HCT116 (cell line): ENCODE measurements at regions not wholly inside any gene's neighbourhood (a gene's known extent, or its start where the extent isn't known, plus 50 kb on each side); places are given as distances from the start of the nearest gene placed in this dataset.

ENCODE experiments used
- ATAC-seq: fragments of 200-7000 bp; cut with Tn5 transposase; 2 replicates; pipeline ENCODE4 v1.9.1; 2020; ENCODE audit warnings: mild to moderate bottlenecking, moderate library complexity
- BruUV-seq: library from RNA; stranded (reverse); fragments of 400-500 nt; replicated peaks from 2 replicates; lab custom pipeline; 2021; lab: Mats Ljungman, UMichigan
- CTCF ChIA-PET: fragments of 300-600 bp; sonication (Branson Sonifier 250); formaldehyde crosslinking; loops from one replicate; lab custom pipeline; 2021; ENCODE audit warnings: antibody characterized with exemption; lab: Charles Lee
- POLR2A ChIA-PET: fragments of 300-600, 350-600 bp; sonication (Branson Sonifier 250); formaldehyde crosslinking; loops from one replicate; lab custom pipeline; 2021; ENCODE audit warnings: antibody characterized with exemption; lab: Charles Lee
- RAD21 ChIA-PET, 2 experiments: fragments of 300-600 bp; sonication (Branson Sonifier 250); formaldehyde crosslinking; loops; one replicate each; lab custom pipeline; 2023; ENCODE audit warnings: low total read pairs in 2 of 2; ENCODE audit not compliant: uncharacterized antibody in 2 of 2, unreplicated experiment in 2 of 2, low non-redundant PET in 1 of 2; lab: Charles Lee
- DNase-seq: peaks from one replicate; pipeline ENCODE4 v3.0.0-alpha.2; 2010; ENCODE audit warnings: low read depth, low spot score
- H2AFZ ChIP-seq: fragments of 200-600 bp; shearing (Covaris generic), sonication (generic); 2 replicates; pipeline ENCODE4 v1.6.1; 2017; ENCODE audit warnings: low read depth, mixed run types, mixed read lengths, antibody characterized with exemption, low read length; ENCODE audit not compliant: poor library complexity, severe bottlenecking
- H3K27ac ChIP-seq: 2 replicates; pipeline ENCODE4 v1.5.1; 2012; ENCODE audit warnings: low read depth, low read length
- H3K27me3 ChIP-seq: fragments of 200-600 bp; sonication (generic); 2 replicates; pipeline ENCODE4 v1.6.1; 2016; ENCODE audit warnings: mixed run types, low read length, mixed read lengths; ENCODE audit not compliant: insufficient read depth
- H3K36me3 ChIP-seq, 2 experiments: fragments of 200-500 bp in 1 of 2; fragments of 200-600 bp in 1 of 2; sonication (Bioruptor generic) in 1 of 2; sonication (generic) in 1 of 2; 2 replicates each; pipeline versions ENCODE4 v1.5.1 to v1.6.1; 2014 to 2016; ENCODE audit warnings: low read length in 2 of 2, inconsistent platforms in 1 of 2, mixed read lengths in 1 of 2, mixed run types in 1 of 2; ENCODE audit not compliant: insufficient read depth in 2 of 2, control insufficient read depth in 1 of 2
- H3K4me1 ChIP-seq, 2 experiments: fragments of 200-600 bp in 1 of 2; sonication (generic) in 1 of 2; 2 replicates each; pipeline versions ENCODE4 v1.5.1 to v1.6.1; 2012 to 2017; ENCODE audit warnings: low read length in 2 of 2, inconsistent platforms in 1 of 2, mild to moderate bottlenecking in 1 of 2, mixed read lengths in 1 of 2, mixed run types in 1 of 2, moderate library complexity in 1 of 2; ENCODE audit not compliant: insufficient read depth in 2 of 2, control insufficient read depth in 1 of 2
- H3K4me2 ChIP-seq: fragments of 200-600 bp; sonication (generic); 2 replicates; pipeline ENCODE4 v1.6.1; 2017; ENCODE audit warnings: mixed run types, low read length, mixed read lengths
- H3K4me3 ChIP-seq, 2 experiments: fragments of 200-600 bp in 1 of 2; sonication (generic) in 1 of 2; replicated peaks in 1 of 2; 2 replicates each; pipeline ENCODE4 v1.5.1; 2011 to 2016; ENCODE audit warnings: low read length in 2 of 2, control low read depth in 1 of 2, low read depth in 1 of 2, mild to moderate bottlenecking in 1 of 2, mixed read lengths in 1 of 2, mixed run types in 1 of 2
- H3K79me2 ChIP-seq: fragments of 200-600 bp; sonication (generic); 2 replicates; pipeline ENCODE4 v1.6.1; 2017; ENCODE audit warnings: mild to moderate bottlenecking, mixed run types, low read length, moderate library complexity, mixed read lengths; ENCODE audit not compliant: insufficient read depth
- H3K9ac ChIP-seq: fragments of 200-600 bp; sonication (generic); 2 replicates; pipeline ENCODE4 v1.6.1; 2016; ENCODE audit warnings: low read length, mixed read lengths
- H3K9me2 ChIP-seq: fragments of 200-600 bp; sonication (generic), shearing (Covaris generic); 2 replicates; pipeline ENCODE4 v1.6.1; 2017; ENCODE audit warnings: mixed run types, mild to moderate bottlenecking, moderate library complexity; ENCODE audit not compliant: insufficient read depth
- H3K9me3 ChIP-seq, 2 experiments: fragments of 200-500 bp in 1 of 2; fragments of 200-600 bp in 1 of 2; sonication (Bioruptor generic) in 1 of 2; sonication (generic) in 1 of 2; 2 replicates each; pipeline ENCODE4 v1.6.1; 2014 to 2017; ENCODE audit warnings: low read length in 2 of 2, mixed read lengths in 2 of 2, inconsistent platforms in 1 of 2, low read depth in 1 of 2, mild to moderate bottlenecking in 1 of 2, mixed run types in 1 of 2, moderate library complexity in 1 of 2; ENCODE audit not compliant: control insufficient read depth in 1 of 2, insufficient read depth in 1 of 2
- H4K20me1 ChIP-seq: fragments of 200-600 bp; sonication (generic), shearing (Covaris generic); 2 replicates; pipeline ENCODE4 v1.6.1; 2017; ENCODE audit warnings: mixed run types, mild to moderate bottlenecking, moderate library complexity; ENCODE audit not compliant: insufficient read depth
- ATF3 ChIP-seq: IDR thresholded peaks from 2 replicates; pipeline ENCODE4 v1.6.1; 2012
- CEBPB ChIP-seq: IDR thresholded peaks from 2 replicates; pipeline ENCODE4 v1.6.1; 2012; ENCODE audit warnings: low read depth
- CTCF ChIP-seq, 3 experiments: fragments of 200-600 bp in 1 of 3; sonication (generic) in 1 of 3; IDR thresholded peaks in 2 of 3; conservative IDR thresholded peaks in 1 of 3; 2 replicates each; pipeline ENCODE4 v1.5.1; 2012 to 2017; ENCODE audit warnings: low read depth in 2 of 3, low read length in 2 of 3, antibody characterized with exemption in 1 of 3, borderline replicate concordance in 1 of 3, control low read depth in 1 of 3, mild to moderate bottlenecking in 1 of 3, mixed read lengths in 1 of 3, mixed run types in 1 of 3, moderate library complexity in 1 of 3; ENCODE audit not compliant: insufficient read depth in 1 of 3
- ELF1 ChIP-seq: IDR thresholded peaks from 2 replicates; pipeline ENCODE4 v1.6.1; 2012; ENCODE audit warnings: low read depth, borderline replicate concordance
- EZH2phosphoT487 ChIP-seq: fragments of 200-600 bp; IDR thresholded peaks from 2 replicates; pipeline ENCODE4 v1.6.1; 2018; ENCODE audit warnings: antibody characterized with exemption, borderline replicate concordance
- JUND ChIP-seq: IDR thresholded peaks from 2 replicates; pipeline ENCODE4 v1.6.1; 2012
- POLR2AphosphoS5 ChIP-seq: IDR thresholded peaks from 2 replicates; pipeline ENCODE4 v1.6.1; 2011; ENCODE audit warnings: mild to moderate bottlenecking, low read depth, low read length, moderate library complexity
- TCF7L2 ChIP-seq: IDR thresholded peaks from 2 replicates; pipeline ENCODE4 v1.7.0; 2011; ENCODE audit warnings: borderline replicate concordance, inconsistent platforms; ENCODE audit not compliant: insufficient read depth, insufficient read length; ENCODE audit errors: extremely low read depth
- YY1 ChIP-seq: IDR thresholded peaks from 2 replicates; pipeline ENCODE4 v1.6.1; 2011; ENCODE audit warnings: low read length, low read depth, moderate library complexity, mild to moderate bottlenecking; ENCODE audit not compliant: insufficient replicate concordance; ENCODE audit errors: extremely low read depth
- ZBTB33 ChIP-seq: IDR thresholded peaks from 2 replicates; pipeline ENCODE4 v1.6.1; 2011; ENCODE audit warnings: mild to moderate bottlenecking, low read length, moderate library complexity; ENCODE audit not compliant: insufficient replicate concordance; ENCODE audit errors: extremely low read depth
- intact Hi-C: fragments of 100-400 bp; cut with micrococcal nuclease; formaldehyde crosslinking; loops from 2 replicates; pipeline ENCODE4 v1.10.0; 2022

- H3K9me2 ChIP-seq, result no peaks in the 10 kb centered on the region
- no peak overlapping the region for H3K4me3 ChIP-seq
- H3K36me3 ChIP-seq, result no peaks in the 10 kb centered on the region
- H3K9me3 ChIP-seq, result no peaks in the 10 kb centered on the region
- no peaks in the 10 kb centered on the region for H3K79me2 ChIP-seq
- no peak overlapping the region for H3K9ac ChIP-seq
- CTCF ChIA-PET, result no interaction called here
- TF ChIP-seq CTCF (IDR thresholded peaks at IDR 0.05 in 2 of 3, conservative IDR thresholded peaks at IDR 0.05 in 1 of 3; ENCODE audit: borderline replicate concordance in 1 of 3, insufficient read depth in 1 of 3, low read depth in 2 of 3, low read length in 2 of 3) (no peak), JUND (no peak), CEBPB (no peak), YY1 (no peak), ZBTB33 (no peak), TCF7L2 (no peak), EZH2phosphoT487 (no peak), POLR2AphosphoS5 (no peak), ATF3 (no peak), ELF1 (no peak)
- TF ChIP-seq, all 23 proteins: peak for 0
- DNase-seq (no peak), ATAC-seq (no peak)
- Histone ChIP-seq H3K27me3 (no peaks in the 10 kb centered on the region; the same call in 1 of the 2 replicates), H3K4me1 (no peaks in the 10 kb centered on the region), H4K20me1 (no peaks in the 10 kb centered on the region), H3K4me2 (no peak overlapping the region), H2AFZ (no peak overlapping the region), H3K27ac (no peak overlapping the region)
- intact Hi-C loops, result no loop called here
- no TSS peak for BruUV-seq
- RAD21 ChIA-PET, result no interaction called here
- POLR2A ChIA-PET, result no interaction called here
These were observed 165.8 kb upstream of the RAB4A start for GRCh38 chr1:229105109-229105508.
